VCaP (cell line): ENCODE measurements at regions not wholly inside any gene's neighbourhood (a gene's known extent, or its start where the extent isn't known, plus 50 kb on each side); places are given as distances from the start of the nearest gene placed in this dataset.
"Not testable (repeated sequence)": the region's sequence is repeated elsewhere in the genome, so short reads cannot be mapped to it uniquely, and the experiment has no call there.

Experiments used
- H3K27ac ChIP-seq: fragments of 450-650 bp; 2 replicates; pipeline ENCODE4 v1.5.1; 2017
- CTCF ChIP-seq: fragments of 450-650 bp; conservative IDR thresholded peaks from 2 replicates; pipeline ENCODE4 v1.5.1; 2017; ENCODE audit warnings: mild to moderate bottlenecking, moderate library complexity

- no peak for TF ChIP-seq CTCF
- H3K27ac ChIP-seq: peak overlapping the region; percentile 81
Observed at GRCh38 chr15:20646529-20647142, 105.0 kb upstream of the GOLGA6L6 start.

- no peak for TF ChIP-seq CTCF
- peak overlapping the region; percentile 81 for H3K27ac ChIP-seq
Observed at GRCh38 chr15:20645956-20646355, 104.4 kb upstream of the GOLGA6L6 start.

- H3K27ac ChIP-seq: peak overlapping the region; percentile 81
- TF ChIP-seq CTCF: no peak
Observed at GRCh38 chr15:20644896-20645295, 103.3 kb upstream of the GOLGA6L6 start.

- TF ChIP-seq CTCF: no peak
Observed at GRCh38 chr15:20643829-20644425, 102.3 kb upstream of the GOLGA6L6 start.

GRCh38 chr15:20643024-20643770 is 101.6 kb upstream of the GOLGA6L6 start:
- H3K27ac ChIP-seq: peak overlapping the region; percentile 81
- TF ChIP-seq CTCF: no peak

More at GRCh38 chr15:20643829-20644425, 102.3 kb upstream of the GOLGA6L6 start:
- peak overlapping the region; percentile 81 for H3K27ac ChIP-seq

- no peak for TF ChIP-seq CTCF
- peak overlapping the region; percentile 81 for H3K27ac ChIP-seq
Observed at GRCh38 chr15:20642054-20642767, 100.6 kb upstream of the GOLGA6L6 start.

- H3K27ac ChIP-seq: not testable (repeated sequence)
Observed at GRCh38 chr15:20640427-20640826, 98.8 kb upstream of the GOLGA6L6 start.

GRCh38 chr15:20639224-20639623 is 97.6 kb upstream of the GOLGA6L6 start:
- not testable (repeated sequence) for H3K27ac ChIP-seq

- not testable (repeated sequence) for H3K27ac ChIP-seq
Observed at GRCh38 chr15:20637499-20637898, 95.9 kb upstream of the GOLGA6L6 start.

- H3K27ac ChIP-seq: not testable (repeated sequence)
Observed at GRCh38 chr15:20629526-20629925, 87.9 kb upstream of the GOLGA6L6 start.

GRCh38 chr15:20628538-20628937 is 86.9 kb upstream of the GOLGA6L6 start:
- H3K27ac ChIP-seq: not testable (repeated sequence)

- H3K27ac ChIP-seq: not testable (repeated sequence)
Observed at GRCh38 chr15:20625469-20625868, 83.9 kb upstream of the GOLGA6L6 start.

- H3K27ac ChIP-seq: not testable (repeated sequence)
Observed at GRCh38 chr15:20624085-20624484, 82.5 kb upstream of the GOLGA6L6 start.
